ENCODE measurements at regions not wholly inside any gene's neighbourhood (a gene's known extent, or its start where the extent isn't known, plus 50 kb on each side); places are given as distances from the start of the nearest gene placed in this dataset.
"Not testable (repeated sequence)": the region's sequence is repeated elsewhere in the genome, so short reads cannot be mapped to it uniquely, and the experiment has no call there.

DNA sequence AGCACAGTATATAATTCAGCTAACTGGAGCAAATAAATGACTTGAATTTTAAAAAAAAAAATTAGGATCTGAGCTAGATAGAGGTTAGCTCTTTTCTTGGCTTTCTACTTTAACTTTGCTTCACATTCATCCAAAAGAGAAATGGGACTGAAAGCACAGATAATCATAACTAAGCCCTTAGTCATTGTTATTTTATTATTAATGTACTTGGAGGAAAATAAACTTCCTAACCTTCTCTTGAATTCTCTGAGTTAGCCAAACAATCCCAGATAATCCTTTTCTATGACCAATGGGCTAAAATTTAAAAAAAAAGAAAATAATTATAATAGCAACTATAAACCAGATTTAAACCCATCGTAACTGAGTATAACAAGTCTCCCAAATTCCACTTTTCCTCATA lies 57.6 kb upstream of the RASA1 start:
- no peak overlapping the region for H3K27ac ChIP-seq

DNA sequence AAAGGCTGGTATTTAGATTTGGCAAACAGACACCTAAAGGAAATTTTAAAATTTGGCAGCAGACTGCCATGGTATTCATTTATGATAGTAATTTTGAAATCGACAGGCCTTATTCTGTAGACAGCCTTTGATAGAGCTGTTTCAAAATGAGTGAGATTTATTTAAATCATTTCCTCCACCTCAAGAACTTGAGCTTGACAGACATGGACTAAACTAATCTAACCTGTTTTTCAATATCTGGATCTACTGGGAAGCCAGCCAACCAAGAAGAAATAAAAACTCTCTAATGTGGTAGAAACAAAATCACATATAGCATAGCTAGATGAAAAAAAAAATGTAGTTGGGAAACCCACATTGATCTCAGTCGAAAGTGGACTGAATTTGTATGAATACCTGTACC lies 56.9 kb upstream of the RASA1 start:
- Histone ChIP-seq H2AFZ (no peak overlapping the region), H3K9me3 (ENCODE audit: control insufficient read depth, low read length) (no peaks in the 10 kb centered on the region), H3K4me3 (ENCODE audit: low read depth, low read length) (peak overlapping the region; percentile 1), H3K36me3 (ENCODE audit: control insufficient read depth, insufficient read depth, low read length) (no peaks in the 10 kb centered on the region), H3K27me3 (ENCODE audit: control insufficient read depth, insufficient read depth, low read length) (no peaks in the 10 kb centered on the region), H3K9ac (no peak overlapping the region), H3K4me2 (ENCODE audit: low read length) (peak overlapping the region; percentile 27), H3K79me2 (no peaks in the 10 kb centered on the region), H3K4me1 (no peaks in the 10 kb centered on the region), H3K27ac (no peak overlapping the region)
- TF ChIP-seq, protein P1, sequence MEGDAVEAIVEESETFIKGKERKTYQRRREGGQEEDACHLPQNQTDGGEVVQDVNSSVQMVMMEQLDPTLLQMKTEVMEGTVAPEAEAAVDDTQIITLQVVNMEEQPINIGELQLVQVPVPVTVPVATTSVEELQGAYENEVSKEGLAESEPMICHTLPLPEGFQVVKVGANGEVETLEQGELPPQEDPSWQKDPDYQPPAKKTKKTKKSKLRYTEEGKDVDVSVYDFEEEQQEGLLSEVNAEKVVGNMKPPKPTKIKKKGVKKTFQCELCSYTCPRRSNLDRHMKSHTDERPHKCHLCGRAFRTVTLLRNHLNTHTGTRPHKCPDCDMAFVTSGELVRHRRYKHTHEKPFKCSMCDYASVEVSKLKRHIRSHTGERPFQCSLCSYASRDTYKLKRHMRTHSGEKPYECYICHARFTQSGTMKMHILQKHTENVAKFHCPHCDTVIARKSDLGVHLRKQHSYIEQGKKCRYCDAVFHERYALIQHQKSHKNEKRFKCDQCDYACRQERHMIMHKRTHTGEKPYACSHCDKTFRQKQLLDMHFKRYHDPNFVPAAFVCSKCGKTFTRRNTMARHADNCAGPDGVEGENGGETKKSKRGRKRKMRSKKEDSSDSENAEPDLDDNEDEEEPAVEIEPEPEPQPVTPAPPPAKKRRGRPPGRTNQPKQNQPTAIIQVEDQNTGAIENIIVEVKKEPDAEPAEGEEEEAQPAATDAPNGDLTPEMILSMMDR (IDR thresholded peaks at IDR 0.05) = no peak

More for the DNA sequence above, 57.6 kb upstream of the RASA1 start:
- TF ChIP-seq, protein P1 (IDR thresholded peaks at IDR 0.05) = no peak
- no peak overlapping the region for H3K9ac ChIP-seq
- no peaks in the 10 kb centered on the region for H3K27me3 ChIP-seq (ENCODE audit: control insufficient read depth, insufficient read depth, low read length)
- H3K36me3 ChIP-seq (ENCODE audit: control insufficient read depth, insufficient read depth, low read length) = no peaks in the 10 kb centered on the region
- H3K4me1 ChIP-seq = no peaks in the 10 kb centered on the region
- H3K9me3 ChIP-seq (ENCODE audit: control insufficient read depth, low read length) = no peaks in the 10 kb centered on the region
- no peak overlapping the region for H3K4me3 ChIP-seq (ENCODE audit: low read depth, low read length)
- no peak overlapping the region for H2AFZ ChIP-seq
- no peaks in the 10 kb centered on the region for H3K79me2 ChIP-seq
- no peak overlapping the region for H3K4me2 ChIP-seq (ENCODE audit: low read length)

DNA sequence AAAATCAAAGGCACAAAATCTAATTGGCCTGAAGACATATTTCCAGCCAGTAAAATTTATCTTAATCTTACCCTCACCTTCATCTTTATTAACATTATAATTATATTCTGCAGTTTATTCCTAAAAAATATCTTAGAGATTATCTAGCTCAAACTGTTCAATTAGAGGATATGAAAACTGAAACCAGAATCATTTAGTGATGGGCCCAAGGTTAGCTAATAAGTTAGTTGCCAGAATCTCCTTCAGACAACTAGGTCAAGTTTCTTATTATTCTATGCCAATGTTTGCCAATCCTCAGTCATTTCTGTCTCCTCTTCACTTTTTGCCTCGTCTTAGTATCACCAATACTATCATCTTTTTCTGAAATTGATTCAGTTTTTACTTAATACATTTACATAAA lies 56.0 kb upstream of the RASA1 start:
- Histone ChIP-seq H3K9me3 (ENCODE audit: control insufficient read depth, low read length) (no peaks in the 10 kb centered on the region), H2AFZ (no peak overlapping the region), H3K36me3 (ENCODE audit: control insufficient read depth, insufficient read depth, low read length) (no peaks in the 10 kb centered on the region), H3K4me2 (ENCODE audit: low read length) (no peak overlapping the region), H3K9ac (no peak overlapping the region), H3K27me3 (ENCODE audit: control insufficient read depth, insufficient read depth, low read length) (no peaks in the 10 kb centered on the region), H3K4me3 (ENCODE audit: low read depth, low read length) (no peak overlapping the region), H3K4me1 (no peaks in the 10 kb centered on the region), H3K27ac (no peak overlapping the region), H3K79me2 (no peaks in the 10 kb centered on the region)
- TF ChIP-seq, protein P1 (IDR thresholded peaks at IDR 0.05) = no peak

DNA sequence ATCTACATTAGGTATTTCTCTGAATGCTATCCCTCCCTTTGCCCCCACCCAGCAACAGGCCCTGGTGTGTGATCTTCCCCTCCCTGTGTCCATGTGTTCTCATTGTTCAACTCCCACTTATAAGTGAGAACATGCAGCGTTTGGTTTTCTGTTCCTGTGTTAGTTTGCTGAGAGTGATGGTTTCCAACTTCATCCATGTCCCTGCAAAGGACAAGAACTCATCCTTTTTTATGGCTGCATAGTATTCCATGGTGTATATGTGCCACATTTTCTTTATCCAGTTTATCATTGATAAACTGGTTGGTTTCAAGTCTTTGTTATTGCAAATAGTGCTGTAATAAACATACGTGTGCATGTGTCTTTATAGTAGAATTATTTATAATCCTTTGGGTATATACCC lies 55.5 kb upstream of the RASA1 start:
- H3K79me2 ChIP-seq; H3K27me3 ChIP-seq (ENCODE audit: control insufficient read depth, insufficient read depth, low read length); H3K9ac ChIP-seq; H2AFZ ChIP-seq; H3K36me3 ChIP-seq (ENCODE audit: control insufficient read depth, insufficient read depth, low read length); H3K4me1 ChIP-seq; H3K9me3 ChIP-seq (ENCODE audit: control insufficient read depth, low read length); H3K4me2 ChIP-seq (ENCODE audit: low read length); H3K4me3 ChIP-seq (ENCODE audit: low read depth, low read length); H3K27ac ChIP-seq: not testable (repeated sequence)

DNA sequence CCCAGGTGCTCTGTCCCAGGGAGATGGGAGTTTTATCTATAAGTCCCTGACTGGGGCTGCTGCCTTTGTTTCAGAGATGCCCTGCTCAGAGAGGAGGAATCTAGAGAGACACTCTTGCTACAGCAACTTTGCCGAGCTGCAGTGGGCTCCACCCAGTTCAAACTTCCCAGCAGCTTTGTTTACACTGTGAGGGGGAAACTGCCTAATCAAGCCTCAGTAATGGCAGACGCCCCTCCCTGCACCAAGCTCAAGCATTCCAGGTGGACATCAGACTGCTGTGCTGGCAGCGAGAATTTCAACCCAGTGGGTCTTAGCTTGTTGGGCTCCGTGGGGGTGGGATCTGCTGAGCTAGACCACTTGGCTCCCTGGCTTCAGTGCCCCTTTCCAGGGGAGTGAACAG lies 50.2 kb upstream of the RASA1 start:
- H3K4me3 ChIP-seq (ENCODE audit: low read depth, low read length); H3K4me2 ChIP-seq (ENCODE audit: low read length); H2AFZ ChIP-seq; H3K9ac ChIP-seq; H3K9me3 ChIP-seq (ENCODE audit: control insufficient read depth, low read length); H3K36me3 ChIP-seq (ENCODE audit: control insufficient read depth, insufficient read depth, low read length); H3K4me1 ChIP-seq; H3K79me2 ChIP-seq; H3K27ac ChIP-seq; H3K27me3 ChIP-seq (ENCODE audit: control insufficient read depth, insufficient read depth, low read length): not testable (repeated sequence)

All from parathyroid adenoma (tissue), 2 donors.